Right atrium auricular region (tissue), 2 donors: ENCODE measurements at regions not wholly inside any gene's neighbourhood (a gene's known extent, or its start where the extent isn't known, plus 50 kb on each side); places are given as distances from the start of the nearest gene placed in this dataset.

Experiments used
- DNase-seq: peaks from one replicate; pipeline ENCODE4 v3.0.0-alpha.2; 2019; ENCODE audit warnings: low spot score
- H3K27ac ChIP-seq, 2 donors: fragments of 200-600 bp; sonication (generic); 1 replicate in 1 of 2; 2 replicates in 1 of 2; pipeline ENCODE4 v1.5.1; 2016 to 2019
- H3K27me3 ChIP-seq, 2 donors: fragments of 200-600 bp; sonication (generic); one replicate each; pipeline versions ENCODE4 v1.5.1 to v1.6.0; 2017 to 2019
- H3K36me3 ChIP-seq: fragments of 200-600 bp; sonication (generic); one replicate; pipeline ENCODE4 v1.5.1; 2016
- H3K4me1 ChIP-seq, 2 donors: fragments of 200-600 bp; sonication (generic); one replicate each; pipeline versions ENCODE4 v1.5.1 to v1.6.0; 2017 to 2019
- H3K4me3 ChIP-seq, 2 donors: fragments of 200-600 bp; sonication (generic); 1 replicate in 1 of 2; 2 replicates in 1 of 2; pipeline ENCODE4 v1.5.1; 2017 to 2019; ENCODE audit warnings: mild to moderate bottlenecking in 1 of 2, moderate library complexity in 1 of 2
- H3K9me3 ChIP-seq, 2 donors: fragments of 200-600 bp; sonication (generic); one replicate each; pipeline ENCODE4 v1.5.1; 2019
- TF ChIP-seq, protein P1 (sequence below), 2 donors: fragments of 200-600 bp; sonication (generic); IDR thresholded peaks; one replicate each; pipeline ENCODE4 v1.5.1; 2019; ENCODE audit warnings: antibody characterized with exemption in 2 of 2

DNA sequence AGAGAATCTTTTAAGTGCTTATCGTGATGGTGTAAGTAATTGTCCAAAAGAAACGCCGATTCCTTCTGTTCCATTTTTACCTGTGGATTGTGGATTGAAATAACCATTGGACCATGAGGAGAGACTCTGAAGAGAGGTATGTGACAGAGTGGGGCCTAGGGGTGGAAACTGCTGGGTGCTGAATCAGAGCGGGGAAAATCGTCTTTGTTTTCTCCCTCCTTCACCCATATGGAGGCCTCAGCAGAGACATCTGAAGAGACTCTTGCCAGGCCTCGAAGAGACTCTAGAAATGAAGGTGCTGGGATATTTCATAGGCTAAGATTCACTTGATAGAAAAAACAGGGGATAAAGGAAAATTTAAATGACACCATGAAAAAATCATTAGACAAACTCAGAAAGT is 1327.0 kb downstream of the BRINP3 start:
- DNase-seq = no peak
- H3K36me3 ChIP-seq = no peaks in the 10 kb centered on the region

DNA sequence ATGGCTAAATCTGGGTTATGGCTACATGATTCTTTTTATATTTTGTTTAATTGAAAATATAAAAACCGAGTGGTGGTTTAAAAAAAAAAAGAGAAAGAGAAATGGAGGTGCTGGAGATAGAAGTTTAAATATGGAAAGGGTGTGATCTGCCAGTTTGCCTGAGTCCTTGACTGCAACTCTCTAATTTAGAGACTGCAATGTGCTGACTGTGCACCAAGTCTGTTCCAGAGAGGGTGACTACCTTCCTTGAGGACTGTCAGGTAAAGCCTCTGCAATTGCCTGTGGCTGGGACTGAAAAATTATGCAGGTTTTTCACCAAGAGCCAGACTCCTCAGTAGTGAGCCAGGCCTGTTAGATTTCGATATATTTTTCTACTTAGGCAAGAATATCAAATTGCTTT is 1326.3 kb downstream of the BRINP3 start:
- no peaks in the 10 kb centered on the region for H3K9me3 ChIP-seq
- no peaks in the 10 kb centered on the region for H3K4me1 ChIP-seq
- TF ChIP-seq, protein P1, sequence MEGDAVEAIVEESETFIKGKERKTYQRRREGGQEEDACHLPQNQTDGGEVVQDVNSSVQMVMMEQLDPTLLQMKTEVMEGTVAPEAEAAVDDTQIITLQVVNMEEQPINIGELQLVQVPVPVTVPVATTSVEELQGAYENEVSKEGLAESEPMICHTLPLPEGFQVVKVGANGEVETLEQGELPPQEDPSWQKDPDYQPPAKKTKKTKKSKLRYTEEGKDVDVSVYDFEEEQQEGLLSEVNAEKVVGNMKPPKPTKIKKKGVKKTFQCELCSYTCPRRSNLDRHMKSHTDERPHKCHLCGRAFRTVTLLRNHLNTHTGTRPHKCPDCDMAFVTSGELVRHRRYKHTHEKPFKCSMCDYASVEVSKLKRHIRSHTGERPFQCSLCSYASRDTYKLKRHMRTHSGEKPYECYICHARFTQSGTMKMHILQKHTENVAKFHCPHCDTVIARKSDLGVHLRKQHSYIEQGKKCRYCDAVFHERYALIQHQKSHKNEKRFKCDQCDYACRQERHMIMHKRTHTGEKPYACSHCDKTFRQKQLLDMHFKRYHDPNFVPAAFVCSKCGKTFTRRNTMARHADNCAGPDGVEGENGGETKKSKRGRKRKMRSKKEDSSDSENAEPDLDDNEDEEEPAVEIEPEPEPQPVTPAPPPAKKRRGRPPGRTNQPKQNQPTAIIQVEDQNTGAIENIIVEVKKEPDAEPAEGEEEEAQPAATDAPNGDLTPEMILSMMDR (IDR thresholded peaks at IDR 0.05) = no peak
- DNase-seq = no peak
- no peaks in the 10 kb centered on the region for H3K36me3 ChIP-seq
- no peak overlapping the region for H3K4me3 ChIP-seq
- H3K27ac ChIP-seq = no peak overlapping the region
- no peaks in the 10 kb centered on the region for H3K27me3 ChIP-seq

More for the DNA sequence above, 1327.0 kb downstream of the BRINP3 start:
- Histone ChIP-seq H3K27ac (no peak overlapping the region), H3K4me3 (no peak overlapping the region), H3K4me1 (no peaks in the 10 kb centered on the region), H3K27me3 (no peaks in the 10 kb centered on the region), H3K9me3 (no peaks in the 10 kb centered on the region)
- TF ChIP-seq, protein P1 (IDR thresholded peaks at IDR 0.05) = no peak

DNA sequence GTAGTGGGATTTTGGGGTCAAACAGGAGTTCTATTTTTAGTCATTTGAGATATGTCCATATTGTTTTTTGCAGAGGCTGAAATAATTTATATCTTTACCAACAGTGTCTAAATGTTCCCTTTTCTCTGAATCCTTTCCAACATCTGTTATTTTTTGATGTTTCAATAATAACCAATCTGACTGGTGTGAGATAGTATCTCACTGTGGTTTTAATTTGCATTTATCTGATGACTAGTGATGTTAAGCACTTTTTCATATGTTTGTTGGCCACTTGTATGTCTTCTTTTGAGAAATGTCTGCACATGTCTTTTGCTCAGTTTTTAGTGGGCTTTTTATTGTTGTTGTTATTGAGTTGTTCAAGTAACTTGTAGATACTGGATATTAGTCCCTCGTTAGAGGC is 1325.0 kb downstream of the BRINP3 start:
- TF ChIP-seq, protein P1 (IDR thresholded peaks at IDR 0.05) = no peak
- Histone ChIP-seq H3K27ac (no peak overlapping the region), H3K4me1 (no peaks in the 10 kb centered on the region), H3K9me3 (no peaks in the 10 kb centered on the region), H3K27me3 (no peaks in the 10 kb centered on the region), H3K4me3 (no peak overlapping the region), H3K36me3 (no peaks in the 10 kb centered on the region)
- no peak for DNase-seq

DNA sequence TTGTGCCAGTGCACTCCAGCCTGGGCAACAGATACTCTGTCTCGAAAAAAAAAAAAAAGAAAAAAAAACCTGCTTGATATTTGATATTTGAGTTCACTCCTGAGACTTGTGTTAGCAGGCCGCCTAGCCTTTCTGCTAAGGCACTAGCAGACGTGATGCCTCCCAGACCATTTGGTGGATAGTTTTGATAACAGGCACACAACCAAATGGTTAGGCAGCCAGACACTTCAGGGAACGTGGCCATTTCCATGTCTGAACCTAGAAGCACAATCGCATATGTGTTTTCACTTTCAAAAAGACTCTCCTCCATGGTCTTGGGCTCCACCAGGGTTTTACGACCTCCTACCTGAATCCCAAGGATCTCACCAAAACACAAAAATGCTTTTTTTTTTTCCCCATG is 1319.5 kb downstream of the BRINP3 start:
- no peak overlapping the region for H3K27ac ChIP-seq
- H3K9me3 ChIP-seq = no peaks in the 10 kb centered on the region
- DNase-seq = no peak
- H3K4me1 ChIP-seq = no peaks in the 10 kb centered on the region
- H3K4me3 ChIP-seq = no peak overlapping the region
- TF ChIP-seq, protein P1 (IDR thresholded peaks at IDR 0.05) = no peak
- H3K36me3 ChIP-seq = no peaks in the 10 kb centered on the region
- H3K27me3 ChIP-seq = no peaks in the 10 kb centered on the region

DNA sequence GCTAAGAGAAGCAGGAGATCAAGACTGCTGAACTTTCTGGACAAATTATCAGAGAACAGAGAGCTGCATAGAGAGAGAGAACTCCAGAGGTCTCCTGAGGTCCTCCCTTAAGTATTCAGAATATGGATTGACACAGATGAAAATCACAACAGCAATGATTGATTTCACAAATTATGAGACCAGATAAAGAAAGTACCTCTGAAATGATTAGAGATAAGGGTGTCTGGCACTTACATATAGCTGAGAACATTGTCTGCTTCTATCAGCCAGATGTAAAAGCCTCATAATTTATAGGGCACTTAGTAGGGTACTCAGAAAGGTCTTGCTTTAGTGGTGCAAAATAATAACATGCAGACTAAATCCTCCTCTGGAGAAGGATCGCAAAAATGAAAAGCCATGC is 1301.8 kb downstream of the BRINP3 start:
- Histone ChIP-seq H3K36me3 (no peaks in the 10 kb centered on the region), H3K9me3 (no peaks in the 10 kb centered on the region), H3K27ac (no peak overlapping the region), H3K27me3 (no peaks in the 10 kb centered on the region), H3K4me1 (no peaks in the 10 kb centered on the region), H3K4me3 (no peak overlapping the region)
- TF ChIP-seq, protein P1 (IDR thresholded peaks at IDR 0.05) = no peak
- DNase-seq = no peak

DNA sequence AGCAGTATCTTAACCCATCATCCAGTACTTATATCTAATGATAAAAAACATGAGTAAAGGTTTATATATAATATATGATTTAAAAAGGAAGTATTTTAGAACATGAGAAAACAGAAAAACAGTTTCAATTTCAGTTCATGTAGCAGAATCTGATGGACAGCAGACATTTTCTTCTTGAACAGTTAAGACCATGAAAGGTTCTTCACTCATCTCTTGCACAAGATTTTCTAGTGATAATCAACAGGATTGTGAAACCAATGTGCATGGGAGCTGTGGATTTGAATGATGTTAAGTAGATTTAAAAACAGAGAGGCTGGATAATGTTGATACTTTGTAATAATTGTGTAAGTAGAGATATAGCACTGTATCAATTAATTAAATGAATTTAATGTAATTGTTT is 1297.6 kb downstream of the BRINP3 start:
- Histone ChIP-seq H3K4me3 (no peak overlapping the region), H3K4me1 (no peaks in the 10 kb centered on the region), H3K36me3 (no peaks in the 10 kb centered on the region), H3K27me3 (no peaks in the 10 kb centered on the region), H3K27ac (no peak overlapping the region), H3K9me3 (no peaks in the 10 kb centered on the region)
- DNase-seq = no peak
- TF ChIP-seq, protein P1 (IDR thresholded peaks at IDR 0.05) = no peak
